K562 (cell line): ENCODE measurements at regions not wholly inside any gene's neighbourhood (a gene's known extent, or its start where the extent isn't known, plus 50 kb on each side); places are given as distances from the start of the nearest gene placed in this dataset.

Experiments
- ATF1 ChIP-seq, 2 experiments: fragments of 450-650 bp in 1 of 2; IDR thresholded peaks; 2 replicates each; pipeline ENCODE4 v1.6.1; 2016; ENCODE audit warnings: missing compliant biosample characterization in 1 of 2, missing genetic modification characterization in 1 of 2
- BMI1 ChIP-seq: fragments of 150-350 bp; IDR thresholded peaks from 2 replicates; pipeline ENCODE4 v1.6.1; 2014; ENCODE audit warnings: low read length
- CBFB ChIP-seq: sonication (generic); formaldehyde crosslinking; IDR thresholded peaks from 2 replicates; pipeline ENCODE4 v1.4.0; 2020; ENCODE audit warnings: mild to moderate bottlenecking, missing genetic modification reagents
- GATA2 ChIP-seq: sonication (generic); formaldehyde crosslinking; IDR thresholded peaks from 2 replicates; pipeline ENCODE4 v1.4.0; 2020; ENCODE audit warnings: mild to moderate bottlenecking, missing genetic modification reagents
- HOXB6 ChIP-seq: fragments of 250-450 bp; sonication (Bioruptor Pico); IDR thresholded peaks from 2 replicates; pipeline ENCODE4 v1.5.1; 2022; ENCODE audit warnings: mild to moderate bottlenecking, borderline replicate concordance
- KDM5B ChIP-seq: fragments of 200-600 bp; sonication (generic); IDR thresholded peaks from 2 replicates; pipeline ENCODE4 v1.6.1; 2012; ENCODE audit warnings: low read depth, mild to moderate bottlenecking, moderate library complexity, low read length, control low read depth, inconsistent platforms; ENCODE audit not compliant: insufficient replicate concordance
- PHF20 ChIP-seq: fragments of 450-650 bp; IDR thresholded peaks from 2 replicates; pipeline ENCODE4 v1.6.1; 2018; ENCODE audit not compliant: partially characterized antibody
- PRPF4 ChIP-seq: fragments of 200-400 bp; formaldehyde crosslinking; IDR thresholded peaks from one replicate; pipeline ENCODE4 v1.6.1; 2017; ENCODE audit warnings: low read length, low read depth, mild to moderate bottlenecking; ENCODE audit not compliant: insufficient read depth, poor library complexity, severe bottlenecking
- RNF2 ChIP-seq: sonication (generic); IDR thresholded peaks from 2 replicates; pipeline ENCODE4 v1.6.1; 2016
- SIN3A ChIP-seq, 2 experiments: fragments of 150-350 bp in 1 of 2; IDR thresholded peaks; 2 replicates each; pipeline ENCODE4 v1.6.1; 2011 to 2016; ENCODE audit warnings: borderline replicate concordance in 2 of 2, low read depth in 2 of 2, low read length in 2 of 2, mild to moderate bottlenecking in 2 of 2, moderate library complexity in 2 of 2; ENCODE audit not compliant: control insufficient read depth in 1 of 2
- ZBED1 ChIP-seq: IDR thresholded peaks from 2 replicates; pipeline ENCODE4 v1.6.1; 2014
- ZNF785 ChIP-seq: fragments of 250-450 bp; sonication (Bioruptor Pico); IDR thresholded peaks from 2 replicates; pipeline ENCODE4 v1.4.0; 2020; ENCODE audit warnings: mild to moderate bottlenecking
- TF ChIP-seq, protein P1 (sequence below), 2 experiments: fragments of 450-650 bp; formaldehyde crosslinking in 1 of 2; IDR thresholded peaks; 2 replicates each; pipeline versions ENCODE4 v1.4.0 to v1.6.1; 2014 to 2020; ENCODE audit warnings: mild to moderate bottlenecking in 2 of 2, borderline replicate concordance in 1 of 2, low read depth in 1 of 2
- TF ChIP-seq, protein P2 (sequence below): fragments of 250-450 bp; sonication (Bioruptor Pico); IDR thresholded peaks from 2 replicates; pipeline ENCODE4 v1.4.0; 2020; ENCODE audit warnings: mild to moderate bottlenecking
- TF ChIP-seq, protein P3 (sequence below): IDR thresholded peaks from 2 replicates; pipeline ENCODE4 v1.6.1; 2012; ENCODE audit warnings: low read depth, low read length, improper control_type of control experiment, borderline replicate concordance

DNA sequence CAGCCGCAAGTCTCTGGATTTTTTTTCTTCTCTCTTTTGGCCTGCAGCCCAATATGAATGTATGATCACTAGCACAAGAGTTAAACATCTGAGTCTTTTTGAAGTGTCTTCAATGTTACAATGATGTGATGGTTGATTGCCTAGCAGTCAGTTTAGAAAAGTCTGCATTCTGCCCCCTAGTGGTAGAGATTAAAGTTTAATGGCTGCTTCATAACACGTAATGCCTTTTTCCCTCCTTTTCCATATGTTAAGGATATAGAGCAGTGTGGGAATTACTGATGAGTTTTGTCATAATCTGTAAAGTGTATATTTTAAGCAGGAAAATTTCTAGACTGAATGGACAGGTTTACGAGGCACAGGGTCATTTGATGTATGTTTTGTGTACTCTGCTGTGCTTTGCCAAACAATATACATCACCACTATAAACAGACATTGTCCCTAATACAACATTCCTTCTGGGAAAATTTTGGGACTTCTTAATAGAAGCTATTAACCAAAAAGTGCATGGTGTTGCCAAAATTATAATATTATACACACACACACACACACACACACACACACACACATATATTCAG is 1038.5 kb upstream of the NR2F2 start (continued):
- TF ChIP-seq, protein P1, sequence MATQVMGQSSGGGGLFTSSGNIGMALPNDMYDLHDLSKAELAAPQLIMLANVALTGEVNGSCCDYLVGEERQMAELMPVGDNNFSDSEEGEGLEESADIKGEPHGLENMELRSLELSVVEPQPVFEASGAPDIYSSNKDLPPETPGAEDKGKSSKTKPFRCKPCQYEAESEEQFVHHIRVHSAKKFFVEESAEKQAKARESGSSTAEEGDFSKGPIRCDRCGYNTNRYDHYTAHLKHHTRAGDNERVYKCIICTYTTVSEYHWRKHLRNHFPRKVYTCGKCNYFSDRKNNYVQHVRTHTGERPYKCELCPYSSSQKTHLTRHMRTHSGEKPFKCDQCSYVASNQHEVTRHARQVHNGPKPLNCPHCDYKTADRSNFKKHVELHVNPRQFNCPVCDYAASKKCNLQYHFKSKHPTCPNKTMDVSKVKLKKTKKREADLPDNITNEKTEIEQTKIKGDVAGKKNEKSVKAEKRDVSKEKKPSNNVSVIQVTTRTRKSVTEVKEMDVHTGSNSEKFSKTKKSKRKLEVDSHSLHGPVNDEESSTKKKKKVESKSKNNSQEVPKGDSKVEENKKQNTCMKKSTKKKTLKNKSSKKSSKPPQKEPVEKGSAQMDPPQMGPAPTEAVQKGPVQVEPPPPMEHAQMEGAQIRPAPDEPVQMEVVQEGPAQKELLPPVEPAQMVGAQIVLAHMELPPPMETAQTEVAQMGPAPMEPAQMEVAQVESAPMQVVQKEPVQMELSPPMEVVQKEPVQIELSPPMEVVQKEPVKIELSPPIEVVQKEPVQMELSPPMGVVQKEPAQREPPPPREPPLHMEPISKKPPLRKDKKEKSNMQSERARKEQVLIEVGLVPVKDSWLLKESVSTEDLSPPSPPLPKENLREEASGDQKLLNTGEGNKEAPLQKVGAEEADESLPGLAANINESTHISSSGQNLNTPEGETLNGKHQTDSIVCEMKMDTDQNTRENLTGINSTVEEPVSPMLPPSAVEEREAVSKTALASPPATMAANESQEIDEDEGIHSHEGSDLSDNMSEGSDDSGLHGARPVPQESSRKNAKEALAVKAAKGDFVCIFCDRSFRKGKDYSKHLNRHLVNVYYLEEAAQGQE (IDR thresholded peaks at IDR 0.05; ENCODE audit: borderline replicate concordance), result peak; percentile 55; the same call in 1 of the 2 replicates
- TF ChIP-seq, protein P1 (CRISPR knock-in tag; IDR thresholded peaks at IDR 0.05; ENCODE audit: low read depth), result no peak
- no peak for TF ChIP-seq HOXB6 (CRISPR knock-in tag)
- no peak for TF ChIP-seq PRPF4
- no peak for TF ChIP-seq BMI1
- TF ChIP-seq GATA2 (CRISPR knock-in tag), result no peak
- TF ChIP-seq ATF1 (CRISPR knock-in tag; IDR thresholded peaks at IDR 0.05), result no peak
- 0 out of 2 replicates have a peak, but pooled peaks have one; percentile 38 for TF ChIP-seq ATF1 (tag; IDR thresholded peaks at IDR 0.05)
- TF ChIP-seq PHF20, result no peak
- TF ChIP-seq ZBED1, result no peak
- TF ChIP-seq, protein P2, sequence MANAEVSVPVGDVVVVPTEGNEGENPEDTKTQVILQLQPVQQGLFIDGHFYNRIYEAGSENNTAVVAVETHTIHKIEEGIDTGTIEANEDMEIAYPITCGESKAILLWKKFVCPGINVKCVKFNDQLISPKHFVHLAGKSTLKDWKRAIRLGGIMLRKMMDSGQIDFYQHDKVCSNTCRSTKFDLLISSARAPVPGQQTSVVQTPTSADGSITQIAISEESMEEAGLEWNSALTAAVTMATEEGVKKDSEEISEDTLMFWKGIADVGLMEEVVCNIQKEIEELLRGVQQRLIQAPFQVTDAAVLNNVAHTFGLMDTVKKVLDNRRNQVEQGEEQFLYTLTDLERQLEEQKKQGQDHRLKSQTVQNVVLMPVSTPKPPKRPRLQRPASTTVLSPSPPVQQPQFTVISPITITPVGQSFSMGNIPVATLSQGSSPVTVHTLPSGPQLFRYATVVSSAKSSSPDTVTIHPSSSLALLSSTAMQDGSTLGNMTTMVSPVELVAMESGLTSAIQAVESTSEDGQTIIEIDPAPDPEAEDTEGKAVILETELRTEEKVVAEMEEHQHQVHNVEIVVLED, result no peak
- no peak for TF ChIP-seq SIN3A (IDR thresholded peaks at IDR 0.05; ENCODE audit: borderline replicate concordance in 2 of 2, control insufficient read depth in 1 of 2, low read depth in 2 of 2, low read length in 2 of 2)
- TF ChIP-seq RNF2, result no peak
- TF ChIP-seq, protein P3, sequence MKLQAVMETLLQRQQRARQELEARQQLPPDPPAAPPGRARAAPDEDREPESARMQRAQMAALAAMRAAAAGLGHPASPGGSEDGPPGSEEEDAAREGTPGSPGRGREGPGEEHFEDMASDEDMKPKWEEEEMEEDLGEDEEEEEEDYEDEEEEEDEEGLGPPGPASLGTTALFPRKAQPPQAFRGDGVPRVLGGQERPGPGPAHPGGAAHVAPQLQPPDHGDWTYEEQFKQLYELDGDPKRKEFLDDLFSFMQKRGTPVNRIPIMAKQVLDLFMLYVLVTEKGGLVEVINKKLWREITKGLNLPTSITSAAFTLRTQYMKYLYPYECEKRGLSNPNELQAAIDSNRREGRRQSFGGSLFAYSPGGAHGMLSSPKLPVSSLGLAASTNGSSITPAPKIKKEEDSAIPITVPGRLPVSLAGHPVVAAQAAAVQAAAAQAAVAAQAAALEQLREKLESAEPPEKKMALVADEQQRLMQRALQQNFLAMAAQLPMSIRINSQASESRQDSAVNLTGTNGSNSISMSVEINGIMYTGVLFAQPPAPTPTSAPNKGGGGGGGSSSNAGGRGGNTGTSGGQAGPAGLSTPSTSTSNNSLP, result 0 out of 2 replicates have a peak, but pooled peaks have one; percentile 18
- no peak for TF ChIP-seq ZNF785
- no peak for TF ChIP-seq CBFB (CRISPR knock-in tag)
- TF ChIP-seq KDM5B, result no peak
